Ectodermal cell (in vitro differentiated cells): ENCODE measurements at regions not wholly inside any gene's neighbourhood (a gene's known extent, or its start where the extent isn't known, plus 50 kb on each side); places are given as distances from the start of the nearest gene placed in this dataset.

Source experiments
- H3K27ac ChIP-seq: 2 replicates; pipeline ENCODE4 v1.7.0; 2013; ENCODE audit warnings: mild to moderate bottlenecking, low read depth, low read length; ENCODE audit not compliant: insufficient read depth, poor library complexity, severe bottlenecking
- H3K27me3 ChIP-seq: 2 replicates; pipeline ENCODE4 v1.7.0; 2013; ENCODE audit warnings: mild to moderate bottlenecking, low read length; ENCODE audit not compliant: insufficient read depth, control insufficient read depth, poor library complexity, severe bottlenecking
- H3K36me3 ChIP-seq: one replicate; pipeline ENCODE4 v1.7.0; 2013; ENCODE audit warnings: low read length; ENCODE audit not compliant: control insufficient read depth, insufficient read depth
- H3K4me1 ChIP-seq: one replicate; pipeline ENCODE4 v1.7.0; 2013; ENCODE audit warnings: low read length; ENCODE audit not compliant: control insufficient read depth, insufficient read depth
- H3K4me3 ChIP-seq: 2 replicates; pipeline ENCODE4 v1.7.0; 2013; ENCODE audit warnings: low read depth, low read length, control low read depth; ENCODE audit not compliant: insufficient read depth
- H3K9me3 ChIP-seq: 2 replicates; pipeline ENCODE4 v1.7.0; 2013; ENCODE audit warnings: mild to moderate bottlenecking, low read length, moderate library complexity; ENCODE audit not compliant: control insufficient read depth
- WGBS, 2 experiments: methylation state at CpG; one replicate each; pipeline ENCODE4 v1.1.7; 2013; ENCODE audit warnings: missing lambda C conversion rate in 2 of 2; 5-methylcytosine and 5-hydroxymethylcytosine counted together

DNA sequence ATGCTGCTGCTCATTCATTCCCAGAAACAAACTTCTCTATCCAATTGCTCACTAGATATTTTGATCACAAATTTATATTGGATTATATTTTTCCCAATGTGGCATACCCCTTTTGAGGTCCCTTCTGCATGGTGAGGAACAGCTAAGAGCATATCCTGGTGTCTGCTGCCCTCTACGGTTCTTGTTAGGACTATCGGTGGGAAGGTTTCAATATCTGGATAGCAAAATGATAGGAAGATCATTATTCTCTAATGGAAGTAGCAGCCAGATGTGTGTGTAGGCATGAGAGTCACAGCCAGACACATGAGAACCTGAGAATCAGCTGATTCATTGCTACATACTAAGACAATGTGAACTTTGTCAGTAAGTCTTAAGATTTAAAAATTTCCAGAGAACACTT, 1422.4 kb upstream of the MIR17HG start:
- Histone ChIP-seq H3K27ac (no peak overlapping the region), H3K36me3 (no peaks in the 10 kb centered on the region), H3K4me3 (no peak overlapping the region), H3K27me3 (no peaks in the 10 kb centered on the region), H3K4me1 (no peaks in the 10 kb centered on the region), H3K9me3 (no peaks in the 10 kb centered on the region)
- 51 to 67% methylated on average over 2 of the region's 2 CpGs for WGBS, 2 experiments

DNA sequence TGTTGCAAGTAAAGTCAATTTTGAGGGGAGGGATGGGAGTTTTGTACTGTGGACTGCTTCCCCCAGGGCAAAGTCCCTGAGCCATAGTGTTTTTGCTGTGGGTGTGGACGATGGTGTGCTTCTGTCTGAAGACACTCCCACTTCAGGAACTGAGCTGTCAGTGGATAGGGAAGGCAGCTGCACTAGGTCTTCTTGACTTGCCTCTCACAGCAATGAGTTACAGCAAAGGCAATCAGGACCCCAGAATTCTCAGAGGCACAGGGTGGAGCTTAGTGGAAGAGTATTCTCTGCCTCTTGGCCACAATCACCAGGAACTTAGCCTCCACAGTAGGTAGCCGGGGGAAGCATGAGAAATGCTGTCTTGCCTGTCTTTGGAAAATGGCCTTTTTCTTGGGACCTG, 1416.6 kb upstream of the MIR17HG start:
- Histone ChIP-seq H3K36me3 (no peaks in the 10 kb centered on the region), H3K27me3 (no peaks in the 10 kb centered on the region), H3K4me1 (no peaks in the 10 kb centered on the region), H3K4me3 (no peak overlapping the region), H3K9me3 (no peaks in the 10 kb centered on the region), H3K27ac (no peak overlapping the region)
- WGBS, 2 experiments, result 86 to 89% methylated on average over 2 of the region's 2 CpGs

DNA sequence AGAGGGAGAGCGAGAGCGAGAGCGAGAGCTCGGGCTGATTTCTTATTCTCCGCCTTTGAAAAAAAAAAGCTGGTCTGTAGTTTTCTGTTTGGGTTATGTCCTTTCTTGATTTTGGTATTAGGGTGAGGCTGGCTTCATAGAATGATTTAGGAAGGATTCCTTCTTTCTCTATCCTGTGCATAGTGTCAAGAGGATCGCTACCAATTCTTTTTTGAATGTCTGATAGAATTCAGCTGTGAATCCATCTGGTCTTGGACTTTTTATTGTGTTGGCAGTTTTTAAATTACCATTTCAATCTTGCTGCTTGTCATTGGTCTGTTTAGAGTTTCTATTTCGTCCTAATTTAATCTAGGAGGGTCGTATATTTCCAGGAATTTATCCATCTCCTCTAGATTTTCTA, 1414.6 kb upstream of the MIR17HG start:
- no peak overlapping the region for H3K4me3 ChIP-seq
- WGBS, 2 experiments, result 91 to 96% methylated on average over 8 of the region's 8 CpGs
- no peaks in the 10 kb centered on the region for H3K9me3 ChIP-seq
- no peaks in the 10 kb centered on the region for H3K4me1 ChIP-seq
- no peaks in the 10 kb centered on the region for H3K27me3 ChIP-seq
- H3K27ac ChIP-seq, result no peak overlapping the region
- no peaks in the 10 kb centered on the region for H3K36me3 ChIP-seq

DNA sequence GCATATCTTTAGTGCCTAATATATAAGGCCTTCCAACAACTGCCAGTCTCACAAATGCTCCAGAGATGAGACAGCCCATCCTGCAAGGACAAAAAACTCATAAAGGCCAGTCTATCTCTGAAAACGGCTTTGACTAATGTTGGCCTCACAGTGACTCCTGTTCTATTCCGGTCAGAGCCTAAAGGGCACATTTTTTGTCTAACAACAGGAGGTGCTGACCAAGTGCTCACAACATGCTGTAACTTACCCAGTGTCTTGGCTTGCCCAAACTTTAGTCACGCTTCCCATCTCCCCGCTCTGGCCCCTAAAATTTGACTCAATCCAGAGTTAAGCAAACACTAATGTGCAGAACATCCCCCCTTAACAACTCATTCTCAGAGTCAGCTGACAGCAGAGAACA, 1411.2 kb upstream of the MIR17HG start:
- Histone ChIP-seq H3K36me3 (no peaks in the 10 kb centered on the region), H3K27ac (no peak overlapping the region), H3K9me3 (no peaks in the 10 kb centered on the region), H3K27me3 (no peaks in the 10 kb centered on the region), H3K4me1 (no peaks in the 10 kb centered on the region), H3K4me3 (no peak overlapping the region)
- 91 to 94% methylated on average over 4 of the region's 4 CpGs for WGBS, 2 experiments

DNA sequence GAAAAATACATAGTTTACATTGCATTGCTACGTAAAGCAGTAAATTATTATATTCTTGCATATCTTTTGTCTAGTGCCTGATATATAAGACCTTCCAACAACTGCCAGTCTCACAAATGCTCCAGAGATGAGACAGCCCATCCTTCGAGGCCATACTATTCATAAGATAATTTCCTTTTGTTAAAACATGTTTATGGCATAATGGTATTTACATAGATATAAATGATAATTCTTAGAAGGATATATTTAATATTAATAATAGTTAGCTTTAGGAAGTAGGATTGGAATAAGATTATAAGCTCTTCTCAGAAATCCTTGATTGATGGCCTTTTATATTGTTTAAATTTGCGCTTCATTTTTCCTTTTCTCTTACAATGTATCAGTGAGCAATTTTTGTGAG, 1410.1 kb upstream of the MIR17HG start:
- 100% methylated on average over 1 of the region's 3 CpGs; no CpG with 5 or more reads in 1 of the 2 experiments for WGBS, 2 experiments
- no peaks in the 10 kb centered on the region for H3K36me3 ChIP-seq
- H3K27ac ChIP-seq, result no peak overlapping the region
- no peaks in the 10 kb centered on the region for H3K9me3 ChIP-seq
- H3K4me1 ChIP-seq, result no peaks in the 10 kb centered on the region
- no peaks in the 10 kb centered on the region for H3K27me3 ChIP-seq
- H3K4me3 ChIP-seq, result no peak overlapping the region

DNA sequence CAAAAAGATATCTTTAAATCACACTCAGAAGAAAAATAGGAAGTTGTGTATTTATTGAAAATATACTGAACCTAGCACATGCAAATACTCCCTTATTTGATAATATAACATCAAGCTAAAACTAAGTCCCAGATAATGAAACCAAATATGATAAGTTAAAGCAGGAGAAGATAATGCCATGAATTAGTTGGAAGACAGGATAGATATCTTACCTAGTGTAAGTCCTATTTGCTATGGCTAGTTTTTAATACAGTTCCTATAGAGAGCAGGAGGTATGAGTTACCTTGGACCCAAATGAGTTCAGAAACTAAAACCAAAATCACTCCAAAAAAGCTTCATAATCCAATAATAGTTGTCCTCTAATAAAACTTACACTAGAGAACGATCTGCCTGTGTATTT, 1407.1 kb upstream of the MIR17HG start:
- Histone ChIP-seq H3K27me3 (no peaks in the 10 kb centered on the region), H3K9me3 (no peaks in the 10 kb centered on the region), H3K4me3 (no peak overlapping the region), H3K4me1 (no peaks in the 10 kb centered on the region), H3K36me3 (no peaks in the 10 kb centered on the region), H3K27ac (no peak overlapping the region)
- WGBS, 2 experiments, result 83 to 100% methylated on average over 1 of the region's 1 CpG

DNA sequence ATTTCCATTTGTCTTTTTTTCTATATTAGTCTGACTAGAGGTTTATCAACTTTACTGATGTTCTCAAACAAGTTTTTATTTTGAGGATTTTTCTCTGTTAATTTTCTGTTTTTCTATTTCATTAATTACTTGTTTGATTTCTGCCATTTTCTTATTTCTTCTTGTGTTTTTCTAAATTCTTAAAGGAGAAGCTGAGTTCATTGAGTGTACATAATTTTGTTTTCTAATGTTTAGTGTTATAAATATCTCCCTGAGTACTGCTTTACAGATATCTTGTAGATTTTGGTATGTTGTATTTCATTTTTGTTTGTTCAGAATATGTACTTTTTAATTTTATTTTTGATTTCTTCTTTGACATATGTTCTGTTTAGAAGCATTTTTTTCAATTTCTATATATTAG, 1404.3 kb upstream of the MIR17HG start:
- no peaks in the 10 kb centered on the region for H3K36me3 ChIP-seq
- no peaks in the 10 kb centered on the region for H3K27me3 ChIP-seq
- no peak overlapping the region for H3K4me3 ChIP-seq
- H3K4me1 ChIP-seq, result no peaks in the 10 kb centered on the region
- H3K9me3 ChIP-seq, result no peaks in the 10 kb centered on the region
- no peak overlapping the region for H3K27ac ChIP-seq

DNA sequence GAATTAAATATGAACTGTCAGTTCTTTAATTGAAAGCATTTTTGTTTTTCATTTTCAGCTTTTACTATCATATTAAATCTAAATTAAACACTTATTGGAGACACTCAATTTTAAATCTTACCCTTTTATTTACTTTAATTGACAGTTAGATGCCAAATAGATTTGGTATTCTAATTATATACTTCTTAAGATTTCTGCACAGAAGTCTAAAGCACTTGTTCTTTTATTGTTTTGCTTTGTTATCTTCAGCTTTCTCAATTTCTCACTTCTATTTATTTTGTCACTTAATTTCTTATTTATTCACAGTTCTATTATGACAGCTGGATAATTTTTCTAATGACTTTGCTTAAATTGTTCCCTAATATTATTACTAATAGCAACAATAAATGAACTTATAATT, 1397.3 kb upstream of the MIR17HG start:
- H3K4me1 ChIP-seq, result no peaks in the 10 kb centered on the region
- H3K36me3 ChIP-seq, result no peaks in the 10 kb centered on the region
- H3K9me3 ChIP-seq, result no peaks in the 10 kb centered on the region

DNA sequence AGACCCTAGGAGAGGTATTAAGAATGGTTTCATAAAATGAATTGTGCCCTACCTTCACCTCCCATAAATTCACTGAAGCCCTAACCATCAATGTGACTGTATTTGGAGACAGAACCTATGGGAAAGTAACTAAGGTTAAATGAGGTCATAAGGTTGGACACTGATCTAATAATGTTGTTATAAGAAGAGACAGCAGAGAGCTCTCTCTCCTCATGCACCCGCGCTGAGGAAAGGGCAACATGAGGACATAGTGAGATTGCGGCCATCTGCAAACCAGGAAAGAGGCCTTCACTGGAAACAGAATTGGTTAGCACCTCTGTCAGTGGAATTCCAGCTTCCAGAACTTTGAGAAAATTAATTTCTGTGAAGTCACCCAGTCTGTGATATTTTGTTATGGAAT, 1396.1 kb upstream of the MIR17HG start:
- 92 to 93% methylated on average over 3 of the region's 3 CpGs for WGBS, 2 experiments

More for the DNA sequence above, 1397.3 kb upstream of the MIR17HG start:
- H3K27me3 ChIP-seq, result no peaks in the 10 kb centered on the region
- H3K4me3 ChIP-seq, result no peak overlapping the region
- H3K27ac ChIP-seq, result no peak overlapping the region

DNA sequence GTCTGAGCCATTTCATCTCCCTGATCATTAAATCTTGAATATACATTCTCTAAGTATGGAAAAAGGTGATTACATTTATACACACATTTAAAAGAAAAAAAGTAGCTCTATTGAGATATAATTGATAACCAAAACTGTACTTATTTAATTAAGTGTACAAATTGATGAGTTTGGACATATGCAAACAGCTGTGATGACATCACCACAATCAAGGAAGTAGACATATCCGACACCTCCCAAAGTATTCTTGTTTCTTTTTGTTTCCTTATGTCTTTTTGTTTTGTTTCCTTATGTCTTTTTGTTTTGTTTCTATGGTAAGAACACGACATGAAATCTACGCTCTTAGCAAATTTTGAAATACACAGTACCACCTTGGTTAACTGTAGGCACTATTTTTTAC, 1393.9 kb upstream of the MIR17HG start:
- Histone ChIP-seq H3K9me3 (no peaks in the 10 kb centered on the region), H3K4me1 (no peaks in the 10 kb centered on the region), H3K4me3 (no peak overlapping the region), H3K27ac (no peak overlapping the region), H3K27me3 (no peaks in the 10 kb centered on the region), H3K36me3 (no peaks in the 10 kb centered on the region)
- 100% methylated on average over 1 to 2 of the region's 3 CpGs for WGBS, 2 experiments

More for the DNA sequence above, 1396.1 kb upstream of the MIR17HG start:
- Histone ChIP-seq H3K27ac (no peak overlapping the region), H3K9me3 (no peaks in the 10 kb centered on the region), H3K4me1 (no peaks in the 10 kb centered on the region), H3K27me3 (no peaks in the 10 kb centered on the region), H3K36me3 (no peaks in the 10 kb centered on the region), H3K4me3 (no peak overlapping the region)

DNA sequence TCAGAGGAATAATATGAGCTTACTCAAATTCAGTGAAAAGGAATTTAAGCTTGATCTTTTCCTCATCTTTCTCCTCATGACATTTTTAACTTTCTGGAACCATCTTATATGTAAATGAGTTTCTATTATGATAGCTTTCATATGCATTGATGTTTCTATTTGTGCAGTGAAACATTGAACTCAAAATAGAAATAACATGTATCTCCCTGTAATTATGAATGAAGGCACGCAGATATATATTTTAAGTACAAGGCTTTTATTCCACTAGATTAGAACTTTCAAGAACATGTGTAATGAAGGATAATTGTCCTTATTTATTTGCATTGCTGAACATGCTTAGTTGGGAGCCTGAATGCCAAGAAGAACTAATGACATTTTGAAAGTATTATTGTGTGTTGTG, 1391.7 kb upstream of the MIR17HG start:
- H3K27ac ChIP-seq, result no peak overlapping the region
- no peaks in the 10 kb centered on the region for H3K4me1 ChIP-seq
- no peak overlapping the region for H3K4me3 ChIP-seq
- 91% methylated on average over 1 of the region's 1 CpG; no CpG with 5 or more reads in 1 of the 2 experiments for WGBS, 2 experiments
- H3K9me3 ChIP-seq, result no peaks in the 10 kb centered on the region
- no peaks in the 10 kb centered on the region for H3K27me3 ChIP-seq
- no peaks in the 10 kb centered on the region for H3K36me3 ChIP-seq
